ENCODE measurements at regions not wholly inside any gene's neighbourhood (a gene's known extent, or its start where the extent isn't known, plus 50 kb on each side); places are given as distances from the start of the nearest gene placed in this dataset.

GRCh38 chr10:85224366-85224940 lies 896.1 kb downstream of the CCSER2 start:
- DNase-seq (ENCODE audit: low read depth, low spot score), result no peak
- no peak for TF ChIP-seq CTCF (IDR thresholded peaks at IDR 0.05; ENCODE audit: insufficient read depth, low read length, missing control alignments)
- H3K4me3 ChIP-seq (ENCODE audit: low read depth, low read length), result no peak overlapping the region
- CTCF ChIA-PET, result no interaction called here
- POLR2A ChIA-PET, result no interaction called here

- no peak for TF ChIP-seq CTCF (IDR thresholded peaks at IDR 0.05; ENCODE audit: insufficient read depth, low read length, missing control alignments)
- DNase-seq (ENCODE audit: low read depth, low spot score), result no peak
- no peak overlapping the region for H3K4me3 ChIP-seq (ENCODE audit: low read depth, low read length)
- CTCF ChIA-PET, result no interaction called here
- POLR2A ChIA-PET, result no interaction called here
Observed at GRCh38 chr10:85225311-85225710, 896.9 kb downstream of the CCSER2 start.

- no peak for TF ChIP-seq CTCF (IDR thresholded peaks at IDR 0.05; ENCODE audit: insufficient read depth, low read length, missing control alignments)
- CTCF ChIA-PET, result no interaction called here
- POLR2A ChIA-PET, result no interaction called here
- no peak for DNase-seq (ENCODE audit: low read depth, low spot score)
- no peak overlapping the region for H3K4me3 ChIP-seq (ENCODE audit: low read depth, low read length)
Observed at GRCh38 chr10:85226596-85226995, 898.2 kb downstream of the CCSER2 start.

GRCh38 chr10:85228726-85229125 lies 900.3 kb downstream of the CCSER2 start:
- CTCF ChIA-PET, result no interaction called here
- POLR2A ChIA-PET, result no interaction called here
- H3K4me3 ChIP-seq (ENCODE audit: low read depth, low read length), result no peak overlapping the region
- no peak for TF ChIP-seq CTCF (IDR thresholded peaks at IDR 0.05; ENCODE audit: insufficient read depth, low read length, missing control alignments)
- no peak for DNase-seq (ENCODE audit: low read depth, low spot score)

GRCh38 chr10:85231534-85232270 lies 903.3 kb downstream of the CCSER2 start:
- no peak for DNase-seq (ENCODE audit: low read depth, low spot score)
- no peak overlapping the region for H3K4me3 ChIP-seq (ENCODE audit: low read depth, low read length)
- ChIA-PET POLR2A (no interaction called here), CTCF (no interaction called here)
- no peak for TF ChIP-seq CTCF (IDR thresholded peaks at IDR 0.05; ENCODE audit: insufficient read depth, low read length, missing control alignments)

- TF ChIP-seq CTCF (IDR thresholded peaks at IDR 0.05; ENCODE audit: insufficient read depth, low read length, missing control alignments), result no peak
- no peak for DNase-seq (ENCODE audit: low read depth, low spot score)
- POLR2A ChIA-PET, result no interaction called here
- no peak overlapping the region for H3K4me3 ChIP-seq (ENCODE audit: low read depth, low read length)
- CTCF ChIA-PET, result no interaction called here
Observed at GRCh38 chr10:85235258-85235657, 906.9 kb downstream of the CCSER2 start.

All from AG04449 (cell line).